Stimulated activated CD8-positive, alpha-beta memory T cell treated with anti-CD3 and anti-CD28 coated beads, Interleukin-4, amount 100 ng/mL, for 48 hours (primary cell): ENCODE measurements at regions not wholly inside any gene's neighbourhood (a gene's known extent, or its start where the extent isn't known, plus 50 kb on each side); places are given as distances from the start of the nearest gene placed in this dataset.
A peak's percentile ranks its signal among the peaks of the same experiment; 100 is the strongest.
"Not testable (repeated sequence)": the region's sequence is repeated elsewhere in the genome, so short reads cannot be mapped to it uniquely, and the experiment has no call there.

Source experiments
- DNase-seq: peaks from one replicate; pipeline ENCODE4 v3.0.0-alpha.2; 2020

- no peak for DNase-seq
These were observed 419.4 kb downstream of the PTPRC start for GRCh38 chr1:199058281-199058680.

GRCh38 chr1:199064971-199065370, 426.1 kb downstream of the PTPRC start:
- DNase-seq, result no peak

- no peak for DNase-seq
These were observed 428.6 kb downstream of the PTPRC start for GRCh38 chr1:199067483-199067882.

GRCh38 chr1:199071080-199071479, 432.2 kb downstream of the PTPRC start:
- no peak for DNase-seq

- DNase-seq, result no peak
These were observed 434.3 kb downstream of the PTPRC start for GRCh38 chr1:199073166-199073565.

- DNase-seq, result no peak
These were observed 437.0 kb downstream of the PTPRC start for GRCh38 chr1:199075792-199076191.

GRCh38 chr1:199079994-199080393, 441.2 kb downstream of the PTPRC start:
- DNase-seq, result no peak

GRCh38 chr1:199081739-199082138, 442.9 kb downstream of the PTPRC start:
- no peak for DNase-seq

- no peak for DNase-seq
These were observed 444.0 kb downstream of the PTPRC start for GRCh38 chr1:199082778-199083389.

- no peak for DNase-seq
These were observed 444.8 kb downstream of the PTPRC start for GRCh38 chr1:199083680-199084079.

- no peak for DNase-seq
These were observed 445.5 kb downstream of the PTPRC start for GRCh38 chr1:199084293-199084692.

- DNase-seq, result no peak
These were observed 447.1 kb downstream of the PTPRC start for GRCh38 chr1:199085903-199086302.

- DNase-seq, result no peak
These were observed 448.3 kb downstream of the PTPRC start for GRCh38 chr1:199087144-199087543.

- DNase-seq, result peak; percentile 35
These were observed 450.7 kb downstream of the PTPRC start for GRCh38 chr1:199089393-199090122.

- DNase-seq, result not testable (repeated sequence)
These were observed 456.8 kb downstream of the PTPRC start for GRCh38 chr1:199095628-199096027.

- DNase-seq, result no peak
These were observed 457.8 kb downstream of the PTPRC start for GRCh38 chr1:199096591-199096990.

GRCh38 chr1:199098468-199098867, 459.6 kb downstream of the PTPRC start:
- no peak for DNase-seq

- DNase-seq, result no peak
These were observed 462.3 kb downstream of the PTPRC start for GRCh38 chr1:199101139-199101538.

- no peak for DNase-seq
These were observed 462.8 kb downstream of the PTPRC start for GRCh38 chr1:199101635-199102034.

- DNase-seq, result no peak
These were observed 463.4 kb downstream of the PTPRC start for GRCh38 chr1:199102239-199102638.

GRCh38 chr1:199109160-199109559, 470.3 kb downstream of the PTPRC start:
- no peak for DNase-seq

- no peak for DNase-seq
These were observed 473.5 kb downstream of the PTPRC start for GRCh38 chr1:199112365-199112764.

- DNase-seq, result peak; percentile 78
These were observed 474.5 kb downstream of the PTPRC start for GRCh38 chr1:199113265-199113869.

GRCh38 chr1:199116488-199116887, 477.6 kb downstream of the PTPRC start:
- no peak for DNase-seq
